ENCODE measurements at regions not wholly inside any gene's neighbourhood (a gene's known extent, or its start where the extent isn't known, plus 50 kb on each side); places are given as distances from the start of the nearest gene placed in this dataset.

- TF ChIP-seq REST (IDR thresholded peaks at IDR 0.05; ENCODE audit: insufficient read depth in 1 of 2, low read depth in 2 of 2, low read length in 2 of 2) (no peak), POLR2AphosphoS5 (IDR thresholded peaks at IDR 0.05; ENCODE audit: low read depth, low read length) (no peak), TAF1 (IDR thresholded peaks at IDR 0.05; ENCODE audit: borderline replicate concordance, insufficient read depth, low read length) (no peak)
These were observed 53.9 kb upstream of the IRX3 start for GRCh38 chr16:54340531-54340930.
